Gastroesophageal sphincter (tissue), 3 donors: ENCODE measurements at regions not wholly inside any gene's neighbourhood (a gene's known extent, or its start where the extent isn't known, plus 50 kb on each side); places are given as distances from the start of the nearest gene placed in this dataset.

ENCODE experiments used
- POLR2A ChIP-seq, 2 donors: fragments of 450-650 bp; IDR thresholded peaks; one replicate each; pipeline ENCODE4 v1.6.1; 2017; ENCODE audit warnings: antibody characterized with exemption in 2 of 2, mild to moderate bottlenecking in 2 of 2, moderate library complexity in 1 of 2
- TF ChIP-seq, protein P1 (sequence below), 4 experiments: fragments of 200-600 bp in 2 of 4; fragments of 450-650 bp in 2 of 4; sonication (generic) in 1 of 4; IDR thresholded peaks; one replicate each; pipeline ENCODE4 v1.5.1; 2017 to 2019; ENCODE audit warnings: antibody characterized with exemption in 4 of 4, mild to moderate bottlenecking in 2 of 4, moderate library complexity in 2 of 4

DNA sequence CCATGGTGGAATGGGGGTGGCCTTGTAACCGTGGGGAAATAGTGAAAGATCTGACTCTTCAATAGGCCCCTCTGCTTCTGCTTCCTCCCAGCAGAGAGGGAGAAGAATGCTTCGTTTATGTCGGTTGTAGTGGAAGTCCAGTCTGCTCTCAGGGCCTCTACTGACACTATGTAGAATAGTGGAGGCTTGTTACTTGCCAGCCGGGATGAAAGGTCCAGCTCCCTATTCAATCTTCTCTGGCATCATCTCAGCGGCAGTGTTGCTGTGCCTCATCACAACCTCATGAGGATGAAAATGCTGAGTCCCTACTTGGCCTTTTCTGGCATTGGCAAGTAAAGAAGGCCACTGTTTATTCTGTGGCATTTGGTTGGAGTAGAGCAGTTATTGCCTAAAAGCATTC is 820.9 kb upstream of the TENM4 start:
- TF ChIP-seq, protein P1, sequence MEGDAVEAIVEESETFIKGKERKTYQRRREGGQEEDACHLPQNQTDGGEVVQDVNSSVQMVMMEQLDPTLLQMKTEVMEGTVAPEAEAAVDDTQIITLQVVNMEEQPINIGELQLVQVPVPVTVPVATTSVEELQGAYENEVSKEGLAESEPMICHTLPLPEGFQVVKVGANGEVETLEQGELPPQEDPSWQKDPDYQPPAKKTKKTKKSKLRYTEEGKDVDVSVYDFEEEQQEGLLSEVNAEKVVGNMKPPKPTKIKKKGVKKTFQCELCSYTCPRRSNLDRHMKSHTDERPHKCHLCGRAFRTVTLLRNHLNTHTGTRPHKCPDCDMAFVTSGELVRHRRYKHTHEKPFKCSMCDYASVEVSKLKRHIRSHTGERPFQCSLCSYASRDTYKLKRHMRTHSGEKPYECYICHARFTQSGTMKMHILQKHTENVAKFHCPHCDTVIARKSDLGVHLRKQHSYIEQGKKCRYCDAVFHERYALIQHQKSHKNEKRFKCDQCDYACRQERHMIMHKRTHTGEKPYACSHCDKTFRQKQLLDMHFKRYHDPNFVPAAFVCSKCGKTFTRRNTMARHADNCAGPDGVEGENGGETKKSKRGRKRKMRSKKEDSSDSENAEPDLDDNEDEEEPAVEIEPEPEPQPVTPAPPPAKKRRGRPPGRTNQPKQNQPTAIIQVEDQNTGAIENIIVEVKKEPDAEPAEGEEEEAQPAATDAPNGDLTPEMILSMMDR (IDR thresholded peaks at IDR 0.05): no peak
- no peak for TF ChIP-seq POLR2A (IDR thresholded peaks at IDR 0.05)
